Stimulated activated CD8-positive, alpha-beta memory T cell treated with anti-CD3 and anti-CD28 coated beads, Interleukin-15, amount 100 ng/mL, for 24 hours (primary cell): ENCODE measurements at regions not wholly inside any gene's neighbourhood (a gene's known extent, or its start where the extent isn't known, plus 50 kb on each side); places are given as distances from the start of the nearest gene placed in this dataset.

ENCODE experiments used
- DNase-seq: peaks from one replicate; pipeline ENCODE4 v3.0.0-alpha.2; 2020; ENCODE audit warnings: low read depth

DNA sequence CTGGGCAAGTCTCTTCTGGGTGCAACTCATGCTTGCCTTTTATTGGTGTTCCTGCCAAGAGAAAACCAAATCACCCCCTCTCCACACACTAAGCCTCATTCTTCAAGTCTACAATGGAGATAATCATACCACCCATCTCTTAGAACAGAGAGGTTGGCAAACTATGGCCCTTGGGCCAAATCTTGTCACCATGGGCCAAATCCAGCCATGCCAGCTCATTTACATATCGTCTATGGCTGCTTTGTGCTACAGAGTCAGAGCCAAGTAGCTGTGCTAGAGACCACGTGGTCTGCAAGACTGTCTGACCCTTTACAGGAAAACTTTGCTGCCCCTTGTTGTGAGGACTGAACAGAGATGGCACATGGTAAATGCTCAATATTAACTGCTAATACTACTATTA, 270.3 kb upstream of the PARD3B start:
- no peak for DNase-seq

DNA sequence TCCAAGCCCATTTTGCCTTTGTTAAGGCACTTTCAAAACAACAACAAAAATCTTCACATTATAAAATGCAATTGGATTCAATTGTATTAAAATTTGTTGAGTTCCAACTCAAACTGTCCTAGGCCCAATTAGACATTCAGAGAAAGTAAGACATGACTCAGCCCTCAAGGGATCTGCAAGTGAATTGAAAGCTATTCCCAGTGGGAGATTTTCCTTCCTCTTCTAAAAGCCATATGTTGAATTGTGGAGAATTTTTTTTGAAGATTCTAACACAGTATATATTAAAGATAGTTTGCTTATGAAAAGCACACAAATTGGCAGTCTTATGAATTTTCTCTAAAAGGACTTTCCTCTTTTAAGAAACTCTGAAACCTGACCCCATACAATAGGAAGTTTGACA, 268.0 kb upstream of the PARD3B start:
- DNase-seq: no peak

DNA sequence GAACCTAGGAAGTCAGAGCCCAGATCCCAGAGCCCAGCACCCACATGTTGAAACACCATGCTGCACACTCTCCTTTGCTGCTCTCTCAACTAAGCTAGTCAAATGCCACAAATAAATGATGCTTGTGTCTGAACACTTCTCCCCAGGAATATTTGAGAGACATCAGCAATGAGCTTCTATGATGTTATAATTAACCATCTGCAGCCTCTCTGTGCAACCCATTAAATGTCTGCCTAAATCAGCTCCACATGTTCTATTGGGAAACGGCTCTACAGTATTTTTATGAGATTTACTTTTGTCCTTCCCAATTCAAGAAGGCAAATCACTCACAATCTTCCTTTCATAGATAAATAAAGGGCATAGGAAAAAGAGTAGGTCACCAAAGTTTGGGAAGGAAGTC, 266.8 kb upstream of the PARD3B start:
- DNase-seq: no peak

DNA sequence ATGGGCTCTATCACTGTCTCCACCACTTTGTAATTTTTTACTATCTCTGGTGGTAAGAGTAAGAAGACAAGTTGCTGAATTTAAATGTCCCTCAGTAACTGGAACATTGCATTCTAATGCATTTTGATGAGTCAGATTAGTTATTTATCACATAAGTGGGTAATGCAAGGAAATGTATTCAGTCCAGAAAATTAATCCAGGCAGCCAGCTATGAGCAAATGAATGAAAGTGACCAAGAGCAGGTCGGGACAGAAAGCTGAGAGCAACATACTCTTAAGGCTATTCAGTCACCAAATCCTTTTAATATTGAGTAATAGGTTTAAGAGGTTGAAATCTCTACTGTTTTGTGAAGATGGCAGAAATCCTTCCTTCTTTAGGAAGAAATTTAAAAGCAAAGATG, 265.5 kb upstream of the PARD3B start:
- DNase-seq: no peak

DNA sequence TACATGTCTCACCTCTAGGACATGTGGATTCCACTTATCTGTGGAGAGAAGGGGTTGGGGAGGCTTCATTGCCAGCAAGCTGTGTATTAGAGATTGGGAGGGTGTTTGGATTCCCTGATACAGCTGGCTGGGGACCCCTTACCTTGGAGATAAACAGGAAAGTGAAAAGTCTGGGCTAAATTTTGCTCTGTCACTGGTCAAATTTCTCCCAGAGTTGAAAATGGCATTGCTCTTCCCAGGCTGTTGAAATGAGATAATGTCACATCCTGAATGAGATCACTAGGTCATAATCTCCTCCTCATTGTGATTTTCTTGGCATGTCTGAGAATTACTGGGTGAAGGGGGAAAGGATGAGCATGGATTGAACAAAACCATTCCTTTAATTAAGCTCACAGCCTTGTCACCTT, 265.0 kb upstream of the PARD3B start:
- no peak for DNase-seq

DNA sequence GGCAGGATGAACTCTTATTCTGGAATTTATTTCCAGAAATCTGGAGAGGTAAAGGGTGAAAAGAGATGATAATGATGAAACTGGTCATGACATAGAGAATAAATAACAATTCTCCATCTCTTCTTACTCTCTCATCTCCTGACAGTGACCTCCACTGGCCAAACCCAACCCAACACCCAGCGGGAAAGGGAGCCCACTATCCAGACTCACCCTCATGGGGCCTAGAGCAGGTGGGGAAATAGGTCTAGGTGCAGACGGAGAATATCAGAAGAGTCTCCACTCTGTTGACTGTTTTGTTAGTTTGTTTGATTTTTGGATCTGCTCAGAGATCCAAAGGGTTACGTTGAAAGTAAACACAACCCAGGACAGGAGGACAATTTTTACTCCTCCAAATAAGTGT, 263.2 kb upstream of the PARD3B start:
- no peak for DNase-seq

DNA sequence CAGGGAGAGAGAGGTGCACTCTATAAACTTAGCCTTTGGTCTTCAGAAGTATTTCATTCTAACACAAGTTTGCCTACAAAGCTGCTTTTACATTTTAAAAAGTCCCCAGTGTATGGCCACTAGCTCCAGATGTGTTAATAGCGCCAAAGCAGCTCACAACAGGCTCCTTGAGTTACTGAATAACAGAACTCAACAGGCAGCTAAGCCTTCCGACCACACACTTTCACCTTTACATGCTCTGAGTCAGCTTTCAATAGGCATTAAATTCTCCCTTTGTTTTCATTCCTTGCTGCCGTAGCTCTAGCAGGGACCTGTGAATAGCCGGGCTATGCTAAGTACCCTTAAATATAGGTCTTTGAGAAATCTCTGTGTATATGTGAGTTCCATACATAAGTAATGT, 262.8 kb upstream of the PARD3B start:
- no peak for DNase-seq

DNA sequence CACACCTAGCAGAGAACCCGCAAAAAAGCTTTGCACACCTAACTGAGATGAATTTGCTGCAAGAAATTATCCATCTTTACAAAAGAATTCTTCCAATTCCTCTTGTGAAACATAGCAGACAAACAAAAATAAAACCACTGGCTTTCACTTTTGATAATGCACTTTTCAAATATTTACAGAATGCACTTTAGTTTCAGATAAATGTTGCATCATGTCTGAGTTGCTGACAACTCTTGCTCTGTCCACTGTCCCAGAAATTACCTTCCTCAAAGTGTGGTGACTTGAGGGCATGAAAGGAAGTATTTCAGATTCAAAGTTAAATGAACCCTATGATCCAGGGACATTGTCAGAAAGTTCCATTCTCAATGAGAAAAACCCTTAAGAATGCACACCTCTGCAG, 256.2 kb upstream of the PARD3B start:
- DNase-seq: no peak

DNA sequence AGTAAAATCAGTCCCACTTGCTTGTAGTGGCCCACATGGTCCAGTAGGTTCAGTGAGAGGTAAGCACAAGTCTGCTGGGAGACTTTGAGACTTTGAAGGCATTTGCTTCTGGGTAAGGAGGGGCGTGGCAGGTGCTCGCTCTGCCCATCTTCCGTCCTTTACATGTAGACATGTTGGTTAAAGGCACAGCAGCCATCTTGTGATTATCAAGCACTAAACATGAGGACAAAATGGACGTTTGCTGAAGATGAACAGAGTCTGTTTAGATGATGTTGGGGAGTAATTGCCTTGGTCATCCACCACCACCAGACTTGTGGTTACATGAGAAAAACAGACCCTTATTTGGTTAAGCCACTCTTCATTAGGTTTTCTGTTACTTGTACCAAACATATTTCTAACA, 252.8 kb upstream of the PARD3B start:
- no peak for DNase-seq

DNA sequence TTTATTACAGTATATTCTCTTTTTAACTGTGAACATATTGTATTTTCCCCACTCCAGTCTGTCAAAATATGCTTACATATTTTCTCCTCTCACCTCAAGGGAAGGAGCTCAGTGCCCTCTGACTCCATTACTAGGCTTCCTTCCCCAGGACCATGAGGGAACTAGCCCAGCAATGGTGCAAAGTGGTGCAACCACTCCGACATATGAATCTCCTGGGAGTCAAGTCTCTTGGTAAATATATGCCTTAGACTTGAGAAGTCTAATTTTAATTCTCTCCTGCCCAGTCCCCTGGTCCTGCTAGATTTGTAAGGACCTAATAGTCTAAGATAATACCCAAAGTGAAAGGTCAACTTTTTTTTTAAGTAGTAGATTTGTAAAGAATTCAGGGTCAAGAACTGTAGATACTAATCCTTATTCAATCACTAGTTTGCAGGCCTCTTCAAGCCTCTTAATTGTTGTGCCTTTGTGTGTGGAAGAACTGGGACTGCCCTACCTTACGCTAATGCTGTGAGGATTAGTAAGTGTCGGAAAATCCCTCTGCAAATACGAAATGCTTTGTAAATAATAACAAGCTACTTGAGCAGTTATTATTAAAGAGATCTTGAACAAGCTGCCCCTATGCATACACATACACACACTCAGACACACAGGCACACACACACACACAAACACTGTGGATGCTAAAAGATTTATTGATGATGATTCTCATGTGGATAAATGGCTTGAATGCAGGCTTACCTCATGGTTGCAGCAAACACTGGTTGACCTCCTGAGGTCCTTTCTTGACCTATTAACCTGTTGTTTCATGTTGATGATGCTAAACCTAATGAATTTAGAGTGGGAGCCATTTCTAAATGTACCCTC, 251.2 kb upstream of the PARD3B start:
- DNase-seq: no peak

DNA sequence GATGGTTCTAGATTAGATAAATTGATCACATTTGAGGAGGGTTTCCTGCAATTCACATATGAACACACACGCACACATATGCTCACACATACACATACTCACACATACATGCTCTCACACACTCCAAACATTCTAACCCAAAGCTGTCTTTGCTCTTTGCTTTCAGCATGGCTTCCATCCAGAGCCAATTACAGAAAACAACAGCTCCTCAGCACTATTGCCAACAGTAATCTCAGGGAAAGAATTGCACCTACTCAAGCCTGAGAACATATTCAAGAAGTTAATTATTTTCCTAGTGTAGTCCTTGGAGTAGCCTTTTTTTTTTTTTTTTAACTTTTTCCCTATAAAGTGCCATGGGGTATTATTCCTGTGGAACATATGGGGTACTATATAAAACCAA, 246.9 kb upstream of the PARD3B start:
- DNase-seq: no peak

DNA sequence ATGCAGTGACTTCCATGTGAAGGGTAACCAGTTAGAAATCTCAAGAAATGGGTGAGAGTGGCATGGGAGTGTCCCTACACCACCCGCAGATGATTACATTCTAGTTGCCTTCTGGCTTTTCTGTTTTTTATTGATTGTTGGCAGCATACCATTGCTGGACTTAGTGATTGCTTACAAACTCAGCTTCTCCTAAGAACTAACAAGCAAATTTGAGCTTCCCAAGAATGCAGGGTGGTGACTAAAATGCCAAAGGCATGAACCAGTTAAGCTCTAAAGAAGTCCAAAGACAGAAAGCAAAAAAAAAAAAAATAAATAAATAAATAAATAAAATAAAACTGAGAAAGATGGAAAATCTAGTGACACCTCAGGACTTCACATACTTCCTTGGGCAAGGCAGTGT, 245.5 kb upstream of the PARD3B start:
- DNase-seq: no peak

DNA sequence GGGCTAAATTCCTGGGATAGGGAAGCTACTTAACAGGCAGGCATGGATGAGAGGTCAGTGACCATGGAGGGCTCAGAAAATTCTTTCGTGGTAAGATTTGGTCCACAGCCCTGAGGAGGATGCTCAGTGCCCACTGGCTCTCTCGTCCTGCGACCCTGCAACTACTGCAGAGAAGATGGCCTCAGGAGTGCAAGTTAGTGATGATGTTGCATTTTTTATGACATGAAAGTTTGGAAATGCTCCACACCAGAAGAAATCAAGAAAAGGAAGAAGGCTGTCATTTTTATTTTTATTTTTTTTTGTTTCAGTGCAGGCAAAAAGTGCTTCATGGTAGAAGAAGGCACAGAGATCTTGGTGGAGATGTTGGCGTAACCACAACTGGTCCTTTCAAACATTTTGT, 238.6 kb upstream of the PARD3B start:
- no peak for DNase-seq

DNA sequence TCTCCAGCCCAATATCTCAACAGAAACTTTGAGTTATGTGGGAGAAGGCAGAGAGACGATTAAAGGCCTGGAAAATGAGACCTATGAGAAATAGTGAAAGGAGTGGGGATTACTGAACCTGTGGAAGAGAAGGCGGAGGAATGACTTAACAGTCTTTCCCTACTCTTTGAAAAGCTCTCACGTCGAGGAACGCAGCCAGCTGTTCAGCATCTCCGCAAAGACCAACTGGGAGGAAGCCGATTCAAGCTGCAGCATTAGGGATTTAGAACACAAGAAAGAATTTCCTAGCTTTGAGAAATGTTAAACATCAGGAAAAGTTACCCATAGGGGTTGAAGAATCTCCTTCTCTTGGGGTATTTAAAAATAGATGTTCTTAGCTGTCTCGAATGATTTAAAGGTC, 233.2 kb upstream of the PARD3B start:
- no peak for DNase-seq

DNA sequence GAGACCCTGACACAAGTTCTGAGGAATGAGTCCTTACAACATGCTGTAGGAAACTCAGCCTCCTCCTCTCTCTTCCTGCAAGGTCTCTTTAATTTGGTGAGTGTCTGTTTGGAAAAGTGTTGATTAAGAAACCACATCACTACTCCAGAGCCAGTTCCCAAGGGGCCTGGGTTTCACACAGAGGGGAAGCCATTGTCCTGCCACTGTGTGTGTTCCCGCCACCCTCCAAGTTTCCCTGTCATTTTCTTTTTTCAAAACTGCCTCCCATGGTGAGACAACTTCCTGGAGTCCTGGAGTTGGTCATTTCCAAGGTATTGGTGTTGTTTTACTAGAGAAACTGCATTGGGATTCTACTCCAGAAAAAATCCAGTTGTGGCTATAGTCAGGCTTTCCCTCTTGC, 232.0 kb upstream of the PARD3B start:
- no peak for DNase-seq

DNA sequence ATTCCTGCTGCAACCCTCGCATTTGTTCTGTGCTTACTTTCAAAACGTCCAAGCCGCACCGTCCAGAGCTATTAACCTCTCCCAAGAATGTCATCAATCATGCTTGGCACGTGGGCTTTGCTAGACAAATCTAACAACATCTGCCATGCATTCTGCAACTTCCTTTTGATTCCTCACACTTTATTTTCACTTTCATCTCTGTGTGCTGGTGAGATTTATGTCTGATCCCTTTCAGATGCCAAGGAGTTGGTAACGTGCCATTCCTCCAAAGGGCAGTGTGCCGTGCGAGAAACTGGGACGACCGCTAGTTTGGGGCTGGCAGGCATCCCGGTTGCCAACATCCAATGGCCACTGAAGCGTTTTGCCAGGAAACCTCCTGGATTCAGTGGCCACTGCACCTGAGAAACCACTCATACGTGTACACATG, 230.0 kb upstream of the PARD3B start:
- DNase-seq: no peak

DNA sequence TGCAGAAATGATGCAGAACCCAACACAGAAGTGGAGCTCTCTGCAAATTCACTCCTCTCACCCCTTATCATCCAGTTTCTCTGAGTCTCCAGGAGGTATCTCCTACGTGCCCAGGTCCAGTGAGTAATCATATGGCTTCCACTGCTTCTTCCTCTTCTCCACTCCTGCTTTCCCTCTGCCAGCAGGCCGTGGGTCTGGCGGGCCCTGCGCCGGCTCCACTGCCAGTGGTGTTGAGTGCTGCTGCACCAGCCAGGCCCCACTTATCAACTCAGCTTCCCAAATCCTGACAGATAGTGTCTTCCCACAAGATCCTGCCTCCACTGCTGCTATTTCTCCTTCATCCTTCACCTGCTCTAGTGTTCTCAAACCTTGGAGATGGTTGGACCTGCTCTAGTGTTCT, 227.6 kb upstream of the PARD3B start:
- DNase-seq: no peak

DNA sequence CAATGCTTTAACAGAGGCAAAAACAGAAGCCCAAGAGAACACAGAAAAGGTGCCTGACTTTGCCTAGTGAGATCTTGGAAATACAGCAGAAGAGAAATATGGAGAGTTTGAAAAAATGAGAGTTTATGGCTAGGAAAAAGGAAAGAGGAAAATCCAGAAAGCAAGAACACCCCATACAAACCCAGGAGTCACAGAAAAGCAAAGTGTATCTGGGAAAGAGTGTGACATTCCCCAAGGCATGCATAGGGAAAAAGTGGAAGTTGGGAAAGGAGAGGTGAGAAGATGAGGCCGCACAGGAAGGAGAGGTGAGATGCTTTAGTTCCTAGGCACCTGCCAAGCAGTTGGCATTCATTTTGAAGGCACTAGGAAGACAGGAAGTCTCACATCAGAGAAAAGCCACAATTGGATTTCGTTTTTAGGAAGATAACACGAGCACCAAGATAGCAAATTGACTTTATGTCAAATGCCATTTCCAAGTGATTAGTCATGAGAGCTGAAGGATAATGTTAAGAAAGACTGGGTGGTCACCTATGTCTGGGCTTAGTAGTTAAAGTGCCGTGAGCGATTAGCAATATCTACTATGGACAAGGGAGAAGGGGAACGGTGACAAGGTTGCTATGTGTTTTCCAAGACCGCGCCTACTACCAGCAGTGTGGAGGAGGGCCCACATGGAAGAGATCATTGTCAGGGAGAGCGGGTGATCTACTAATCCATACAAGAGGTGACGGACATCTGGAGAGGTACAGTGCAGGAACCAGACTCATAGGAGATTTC, 224.1 kb upstream of the PARD3B start:
- DNase-seq: no peak

DNA sequence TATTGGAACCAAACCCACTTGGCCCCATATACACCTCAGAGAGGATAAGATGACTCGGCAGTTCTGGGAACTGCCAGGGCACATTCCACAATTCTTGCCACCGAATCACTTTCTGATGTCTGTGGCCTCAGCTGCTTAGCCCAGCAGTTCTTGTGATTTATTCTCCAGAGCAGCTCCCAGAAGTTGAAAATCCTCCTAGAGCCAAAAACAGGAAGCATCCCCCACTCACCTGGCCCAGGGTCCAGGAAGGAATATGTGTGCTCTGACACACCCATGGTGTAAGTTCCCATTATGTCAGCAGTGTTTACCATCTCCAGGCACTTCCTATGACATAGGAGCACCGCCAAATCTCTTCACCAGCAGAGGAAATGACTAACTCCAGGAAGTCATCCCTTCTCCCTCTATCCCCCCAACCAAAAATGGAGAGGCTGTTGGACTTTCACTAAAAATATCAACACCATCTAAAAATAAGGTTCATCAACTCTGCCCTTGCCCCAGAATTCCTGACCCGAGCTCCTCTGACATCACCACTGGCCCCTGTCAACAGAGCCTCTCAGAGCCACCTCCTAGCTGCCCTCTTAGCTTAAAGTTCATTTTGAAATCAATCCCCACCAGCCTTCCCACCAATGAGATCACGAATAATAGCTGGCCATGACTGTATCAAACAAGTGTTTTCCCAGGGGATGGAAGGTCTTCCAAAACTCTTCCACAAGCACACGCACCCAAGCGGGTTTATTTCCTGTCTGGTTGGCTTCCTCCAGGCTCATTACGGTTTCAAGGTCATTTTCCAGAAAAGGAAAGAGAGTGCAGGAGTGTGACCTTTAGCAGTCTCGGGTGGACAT, 223.1 kb upstream of the PARD3B start:
- DNase-seq: no peak

DNA sequence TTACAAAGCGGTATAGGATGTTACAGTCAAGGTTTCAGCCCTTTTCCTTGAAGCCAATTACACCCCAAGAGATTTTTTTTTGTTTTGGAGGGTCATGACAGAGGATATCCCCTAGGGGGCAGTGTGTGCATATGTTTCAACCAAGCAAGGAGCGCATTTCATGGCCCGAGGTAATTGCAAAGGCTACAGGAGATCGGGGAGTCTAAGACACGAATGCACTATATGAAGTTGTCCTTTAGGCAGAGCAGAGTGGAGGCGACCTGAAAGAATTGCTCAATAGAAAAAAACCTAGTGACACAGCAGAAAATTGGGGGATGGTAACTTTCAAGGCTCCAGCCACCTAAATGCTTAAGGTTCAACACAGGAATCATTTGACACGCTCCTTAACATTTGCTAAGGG, 219.8 kb upstream of the PARD3B start:
- DNase-seq: no peak

DNA sequence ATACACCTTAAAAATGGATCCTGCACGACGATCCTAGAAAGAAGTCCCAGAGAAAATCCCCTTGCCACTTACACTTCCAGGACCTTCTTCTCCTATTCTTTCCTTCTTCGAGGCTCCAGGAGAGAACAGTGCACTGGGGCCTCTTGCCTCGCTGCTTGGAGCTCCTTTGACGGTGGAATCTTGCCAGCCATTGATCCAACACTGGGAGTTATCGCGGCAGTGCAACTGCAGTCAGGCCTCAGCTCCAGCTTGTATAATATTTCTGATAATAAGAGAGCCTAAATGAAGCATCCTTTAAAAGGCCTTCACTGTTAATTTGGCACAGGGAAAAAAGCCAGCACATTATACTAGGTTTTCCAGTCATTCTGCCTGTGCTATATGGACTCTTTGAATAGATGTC, 216.9 kb upstream of the PARD3B start:
- no peak for DNase-seq

DNA sequence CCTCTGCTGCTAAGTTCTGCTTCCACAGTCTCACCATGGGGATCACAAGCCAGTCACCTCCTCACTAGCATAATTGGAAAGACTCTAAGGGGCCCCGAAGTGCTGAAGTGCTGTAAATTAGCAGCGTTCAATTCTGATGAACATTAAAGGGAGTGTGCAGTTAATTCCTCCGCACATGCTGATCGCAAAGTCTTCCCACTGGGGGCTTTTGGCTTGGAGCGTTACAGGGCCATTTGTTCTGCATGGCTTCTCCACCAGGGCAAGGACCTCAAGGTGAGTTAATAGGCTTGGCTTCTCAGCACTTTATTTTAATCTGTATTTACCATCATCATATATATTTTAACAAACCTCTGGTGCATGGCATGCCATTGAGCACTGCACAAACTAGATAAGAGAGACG, 216.3 kb upstream of the PARD3B start:
- DNase-seq: no peak

DNA sequence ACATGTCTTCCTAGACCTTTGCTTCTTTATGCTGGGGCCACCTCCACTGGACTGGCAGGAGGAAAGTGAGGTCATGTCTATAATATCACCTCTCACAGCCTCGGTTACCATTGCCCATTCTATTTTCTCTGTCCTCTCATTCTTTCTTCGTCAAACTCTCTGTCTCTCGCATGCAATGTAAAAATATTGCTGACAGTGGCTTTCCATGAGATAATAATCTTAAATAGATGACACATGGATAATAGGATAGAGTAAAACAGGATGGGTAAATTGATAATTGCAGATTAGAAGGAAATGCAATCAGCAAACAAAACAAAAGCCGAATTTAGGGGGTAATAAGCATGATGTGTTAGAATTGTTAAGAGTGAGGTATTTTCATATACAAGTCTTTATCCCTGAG, 215.7 kb upstream of the PARD3B start:
- DNase-seq: no peak
